ENCODE measurements at regions not wholly inside any gene's neighbourhood (a gene's known extent, or its start where the extent isn't known, plus 50 kb on each side); places are given as distances from the start of the nearest gene placed in this dataset.

- Histone ChIP-seq H3K4me2 (ENCODE audit: low read length) (no peak overlapping the region), H3K4me3 (ENCODE audit: low read length) (no peak overlapping the region), H4K20me1 (ENCODE audit: insufficient read depth, low read length) (no peaks in the 10 kb centered on the region), H3K9me3 (ENCODE audit: insufficient read depth, low read length) (no peaks in the 10 kb centered on the region), H3K4me1 (ENCODE audit: low read length) (peaks cover 19% of the 10 kb centered on the region), H3K79me2 (ENCODE audit: low read length) (no peaks in the 10 kb centered on the region), H3K9ac (ENCODE audit: low read length) (no peak overlapping the region), H3K27me3 (ENCODE audit: low read depth, low read length) (no peaks in the 10 kb centered on the region), H3K36me3 (replicated peaks; ENCODE audit: low read depth, low read length) (no peaks in the 10 kb centered on the region), H3K27ac (ENCODE audit: low read length) (no peak overlapping the region), H2AFZ (ENCODE audit: low read depth, low read length) (no peak overlapping the region)
- TF ChIP-seq CTCF (IDR thresholded peaks at IDR 0.05; ENCODE audit: low read depth, low read length): no peak
- no peak for TF ChIP-seq EZH2phosphoT487 (IDR thresholded peaks at IDR 0.05; ENCODE audit: low read depth)
Measured at GRCh38 chr2:117055499-117056375, 758.8 kb upstream of the DDX18 start.

DNA sequence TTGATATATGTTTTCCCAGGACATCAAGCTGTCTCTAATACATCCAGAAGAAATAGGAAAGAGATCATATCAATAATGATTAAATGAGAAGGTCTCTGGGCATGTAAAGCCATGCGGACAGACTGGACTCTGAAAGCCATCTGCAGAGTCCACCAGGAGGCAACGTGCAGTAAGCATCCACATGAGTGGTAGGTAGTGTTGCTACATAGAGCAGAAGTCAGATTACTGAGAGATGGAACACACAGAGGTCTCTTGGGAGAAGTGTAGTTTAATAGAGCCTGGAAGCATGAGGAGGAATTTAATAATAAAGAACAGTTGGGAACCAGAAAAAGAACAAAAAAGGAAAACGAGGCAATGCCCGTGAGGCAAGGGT, 758.1 kb upstream of the DDX18 start:
- Histone ChIP-seq H3K9me3 (ENCODE audit: insufficient read depth, low read length) (no peaks in the 10 kb centered on the region), H3K9ac (ENCODE audit: low read length) (no peak overlapping the region), H3K79me2 (ENCODE audit: low read length) (no peaks in the 10 kb centered on the region), H3K4me2 (ENCODE audit: low read length) (no peak overlapping the region), H3K4me3 (ENCODE audit: low read length) (no peak overlapping the region), H3K4me1 (ENCODE audit: low read length) (peaks cover 19% of the 10 kb centered on the region), H4K20me1 (ENCODE audit: insufficient read depth, low read length) (no peaks in the 10 kb centered on the region), H3K36me3 (replicated peaks; ENCODE audit: low read depth, low read length) (no peaks in the 10 kb centered on the region), H3K27ac (ENCODE audit: low read length) (no peak overlapping the region), H3K27me3 (ENCODE audit: low read depth, low read length) (no peaks in the 10 kb centered on the region), H2AFZ (ENCODE audit: low read depth, low read length) (no peak overlapping the region)
- TF ChIP-seq CTCF (IDR thresholded peaks at IDR 0.05; ENCODE audit: low read depth, low read length) (no peak), EZH2phosphoT487 (IDR thresholded peaks at IDR 0.05; ENCODE audit: low read depth) (no peak)

- Histone ChIP-seq H3K4me2 (ENCODE audit: low read length) (no peak overlapping the region), H4K20me1 (ENCODE audit: insufficient read depth, low read length) (no peaks in the 10 kb centered on the region), H3K27me3 (ENCODE audit: low read depth, low read length) (no peaks in the 10 kb centered on the region), H3K4me1 (ENCODE audit: low read length) (peaks cover 19% of the 10 kb centered on the region), H3K36me3 (replicated peaks; ENCODE audit: low read depth, low read length) (no peaks in the 10 kb centered on the region), H3K4me3 (ENCODE audit: low read length) (no peak overlapping the region), H3K79me2 (ENCODE audit: low read length) (no peaks in the 10 kb centered on the region), H3K9ac (ENCODE audit: low read length) (no peak overlapping the region), H3K9me3 (ENCODE audit: insufficient read depth, low read length) (no peaks in the 10 kb centered on the region), H2AFZ (ENCODE audit: low read depth, low read length) (no peak overlapping the region), H3K27ac (ENCODE audit: low read length) (no peak overlapping the region)
- TF ChIP-seq EZH2phosphoT487 (IDR thresholded peaks at IDR 0.05; ENCODE audit: low read depth) (no peak), CTCF (IDR thresholded peaks at IDR 0.05; ENCODE audit: low read depth, low read length) (no peak)
Measured at GRCh38 chr2:117057016-117057415, 757.5 kb upstream of the DDX18 start.

GRCh38 chr2:117058366-117058765, 756.1 kb upstream of the DDX18 start:
- no peak for TF ChIP-seq CTCF (IDR thresholded peaks at IDR 0.05; ENCODE audit: low read depth, low read length)
- no peak for TF ChIP-seq EZH2phosphoT487 (IDR thresholded peaks at IDR 0.05; ENCODE audit: low read depth)
- H3K36me3 ChIP-seq (replicated peaks; ENCODE audit: low read depth, low read length): no peaks in the 10 kb centered on the region

More at GRCh38 chr2:117058366-117058765, 756.1 kb upstream of the DDX18 start:
- Histone ChIP-seq H3K27me3 (ENCODE audit: low read depth, low read length) (no peaks in the 10 kb centered on the region), H3K4me1 (ENCODE audit: low read length) (peaks cover 19% of the 10 kb centered on the region), H3K4me3 (ENCODE audit: low read length) (no peak overlapping the region; the same call in 1 of the 2 replicates), H2AFZ (ENCODE audit: low read depth, low read length) (no peak overlapping the region), H3K27ac (ENCODE audit: low read length) (peak overlapping the region; percentile 10; the same call in 1 of the 2 replicates), H3K4me2 (ENCODE audit: low read length) (peak overlapping the region; percentile 51), H3K9ac (ENCODE audit: low read length) (no peak overlapping the region), H4K20me1 (ENCODE audit: insufficient read depth, low read length) (no peaks in the 10 kb centered on the region), H3K79me2 (ENCODE audit: low read length) (no peaks in the 10 kb centered on the region), H3K9me3 (ENCODE audit: insufficient read depth, low read length) (no peaks in the 10 kb centered on the region)

Measured in OCI-LY3 (cell line).